RWPE2 (cell line): ENCODE measurements at regions not wholly inside any gene's neighbourhood (a gene's known extent, or its start where the extent isn't known, plus 50 kb on each side); places are given as distances from the start of the nearest gene placed in this dataset.

ENCODE experiments used
- ATAC-seq: fragments of 200-7000 bp; cut with Tn5 transposase; 3 replicates; pipeline ENCODE4 v1.9.1; 2021; ENCODE audit warnings: low read depth
- DNase-seq: peaks from one replicate; pipeline ENCODE4 v3.0.0-alpha.2; 2020; ENCODE audit warnings: low spot score
- H3K27ac ChIP-seq: fragments of 450-650 bp; 2 replicates; pipeline ENCODE4 v1.5.1; 2017; ENCODE audit warnings: mild to moderate bottlenecking; ENCODE audit not compliant: poor library complexity, severe bottlenecking
- H3K27me3 ChIP-seq: fragments of 250-450 bp; sonication (Bioruptor Pico); 2 replicates; pipeline ENCODE4 v1.5.1; 2021; ENCODE audit warnings: mild to moderate bottlenecking, moderate library complexity; ENCODE audit not compliant: insufficient read depth, poor library complexity, severe bottlenecking
- H3K36me3 ChIP-seq: fragments of 250-450 bp; sonication (Bioruptor Pico); 2 replicates; pipeline ENCODE4 v1.5.1; 2020; ENCODE audit warnings: low read depth, mild to moderate bottlenecking, moderate library complexity
- H3K4me1 ChIP-seq: fragments of 250-450 bp; sonication (Bioruptor Pico); 2 replicates; pipeline ENCODE4 v1.5.1; 2021; ENCODE audit warnings: mild to moderate bottlenecking, moderate library complexity; ENCODE audit not compliant: insufficient read depth, poor library complexity, severe bottlenecking
- H3K4me3 ChIP-seq: fragments of 250-450 bp; sonication (Bioruptor Pico); 2 replicates; pipeline ENCODE4 v1.5.1; 2021; ENCODE audit warnings: mild to moderate bottlenecking, moderate library complexity; ENCODE audit not compliant: severe bottlenecking
- H3K9me3 ChIP-seq: fragments of 250-450 bp; sonication (Bioruptor Pico); 2 replicates; pipeline ENCODE4 v1.5.1; 2021; ENCODE audit warnings: mild to moderate bottlenecking, moderate library complexity; ENCODE audit not compliant: severe bottlenecking
- TF ChIP-seq, protein P1 (sequence below): fragments of 450-650 bp; IDR thresholded peaks from one replicate; pipeline ENCODE4 v1.5.1; 2017; ENCODE audit warnings: mild to moderate bottlenecking, moderate library complexity; ENCODE audit not compliant: poor library complexity, severe bottlenecking

GRCh38 chr2:125172181-125172580 lies 1147.1 kb downstream of the CNTNAP5 start:
- Histone ChIP-seq H3K4me3 (no peak overlapping the region), H3K27ac (no peak overlapping the region), H3K9me3 (no peaks in the 10 kb centered on the region), H3K4me1 (peaks cover 31% of the 10 kb centered on the region), H3K27me3 (no peaks in the 10 kb centered on the region), H3K36me3 (no peaks in the 10 kb centered on the region)
- ATAC-seq, result no peak
- TF ChIP-seq, protein P1, sequence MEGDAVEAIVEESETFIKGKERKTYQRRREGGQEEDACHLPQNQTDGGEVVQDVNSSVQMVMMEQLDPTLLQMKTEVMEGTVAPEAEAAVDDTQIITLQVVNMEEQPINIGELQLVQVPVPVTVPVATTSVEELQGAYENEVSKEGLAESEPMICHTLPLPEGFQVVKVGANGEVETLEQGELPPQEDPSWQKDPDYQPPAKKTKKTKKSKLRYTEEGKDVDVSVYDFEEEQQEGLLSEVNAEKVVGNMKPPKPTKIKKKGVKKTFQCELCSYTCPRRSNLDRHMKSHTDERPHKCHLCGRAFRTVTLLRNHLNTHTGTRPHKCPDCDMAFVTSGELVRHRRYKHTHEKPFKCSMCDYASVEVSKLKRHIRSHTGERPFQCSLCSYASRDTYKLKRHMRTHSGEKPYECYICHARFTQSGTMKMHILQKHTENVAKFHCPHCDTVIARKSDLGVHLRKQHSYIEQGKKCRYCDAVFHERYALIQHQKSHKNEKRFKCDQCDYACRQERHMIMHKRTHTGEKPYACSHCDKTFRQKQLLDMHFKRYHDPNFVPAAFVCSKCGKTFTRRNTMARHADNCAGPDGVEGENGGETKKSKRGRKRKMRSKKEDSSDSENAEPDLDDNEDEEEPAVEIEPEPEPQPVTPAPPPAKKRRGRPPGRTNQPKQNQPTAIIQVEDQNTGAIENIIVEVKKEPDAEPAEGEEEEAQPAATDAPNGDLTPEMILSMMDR, result no peak
- no peak for DNase-seq

GRCh38 chr2:125175415-125175814 lies 1150.3 kb downstream of the CNTNAP5 start:
- DNase-seq, result no peak
- H3K4me1 ChIP-seq, result no peaks in the 10 kb centered on the region
- H3K27ac ChIP-seq, result no peak overlapping the region
- TF ChIP-seq, protein P1, result no peak
- ATAC-seq, result no peak
- no peak overlapping the region for H3K4me3 ChIP-seq
- H3K36me3 ChIP-seq, result no peaks in the 10 kb centered on the region
- H3K27me3 ChIP-seq, result no peaks in the 10 kb centered on the region
- H3K9me3 ChIP-seq, result no peaks in the 10 kb centered on the region

DNA sequence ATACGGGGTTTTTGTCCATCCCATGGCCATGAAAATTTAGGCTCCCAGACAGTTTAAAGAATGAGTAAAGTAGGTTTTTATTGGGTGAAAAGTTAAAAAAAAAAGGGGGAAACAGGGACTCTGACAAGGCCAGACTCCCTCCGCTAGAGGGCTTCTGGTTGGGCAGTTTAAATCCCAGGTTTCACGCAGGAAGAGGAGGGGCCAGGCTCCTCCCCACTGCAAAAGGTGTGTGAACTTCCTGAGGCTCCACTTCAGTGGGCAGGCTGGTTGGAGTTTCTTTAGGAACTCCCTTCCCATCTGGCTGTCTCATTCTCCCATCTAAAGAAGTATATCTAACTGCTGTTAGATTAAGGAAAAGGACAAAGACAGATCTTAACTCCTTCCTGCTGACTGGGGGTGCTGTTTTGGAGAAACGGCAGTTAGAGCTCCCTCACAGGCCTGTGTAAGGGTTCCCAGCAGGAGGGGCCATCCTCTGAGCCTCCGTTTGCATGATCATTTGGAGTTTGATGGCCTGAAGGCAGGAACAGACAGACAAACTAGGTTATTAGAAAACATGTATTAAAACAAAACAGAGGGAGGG lies 1160.7 kb downstream of the CNTNAP5 start:
- no peak overlapping the region for H3K4me3 ChIP-seq
- TF ChIP-seq, protein P1, result no peak
- ATAC-seq, result no peak
- H3K4me1 ChIP-seq, result no peaks in the 10 kb centered on the region
- H3K9me3 ChIP-seq, result no peaks in the 10 kb centered on the region
- H3K27me3 ChIP-seq, result no peaks in the 10 kb centered on the region
- H3K36me3 ChIP-seq, result no peaks in the 10 kb centered on the region
- H3K27ac ChIP-seq, result no peak overlapping the region
- no peak for DNase-seq

DNA sequence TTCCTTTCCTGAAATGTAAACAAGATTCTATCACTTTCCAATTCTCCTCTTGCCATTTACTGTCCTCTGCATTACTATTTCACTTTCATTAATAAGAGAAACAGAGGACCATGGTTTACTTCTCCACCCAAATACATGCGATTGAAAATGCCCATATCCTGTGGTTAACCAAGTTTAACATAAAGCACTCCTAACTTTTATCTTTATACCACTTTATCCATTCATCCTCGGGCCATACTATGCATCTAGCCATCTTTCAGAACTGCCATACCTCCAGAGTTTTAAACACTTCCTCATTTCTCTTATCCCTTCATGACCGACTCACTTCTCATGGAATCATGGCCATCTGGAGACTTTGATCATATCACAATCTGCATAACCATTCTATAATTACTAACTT lies 1182.3 kb downstream of the CNTNAP5 start:
- no peaks in the 10 kb centered on the region for H3K4me1 ChIP-seq
- peaks cover 7% of the 10 kb centered on the region for H3K27me3 ChIP-seq
- no peaks in the 10 kb centered on the region for H3K9me3 ChIP-seq
- H3K36me3 ChIP-seq, result no peaks in the 10 kb centered on the region
- H3K27ac ChIP-seq, result no peak overlapping the region
- no peak for DNase-seq
- TF ChIP-seq, protein P1, result no peak
- H3K4me3 ChIP-seq, result no peak overlapping the region
- no peak for ATAC-seq

- H3K27me3 ChIP-seq, result no peaks in the 10 kb centered on the region
- ATAC-seq (no peak), DNase-seq (no peak)
- H3K9me3 ChIP-seq, result no peaks in the 10 kb centered on the region
- H3K4me1 ChIP-seq, result no peaks in the 10 kb centered on the region
- no peaks in the 10 kb centered on the region for H3K36me3 ChIP-seq
- H3K4me3 ChIP-seq, result no peak overlapping the region
- no peak overlapping the region for H3K27ac ChIP-seq
- TF ChIP-seq, protein P1, result no peak
These were observed 1191.2 kb downstream of the CNTNAP5 start for GRCh38 chr2:125216321-125216720.
